Activated gamma-delta T cell treated with Interleukin-2 at 50 U/mL for 16 hours (primary cell): ENCODE measurements at regions not wholly inside any gene's neighbourhood (a gene's known extent, or its start where the extent isn't known, plus 50 kb on each side); places are given as distances from the start of the nearest gene placed in this dataset.

Source experiments
- DNase-seq: peaks from one replicate; pipeline ENCODE4 v3.0.0-alpha.2; 2020

DNA sequence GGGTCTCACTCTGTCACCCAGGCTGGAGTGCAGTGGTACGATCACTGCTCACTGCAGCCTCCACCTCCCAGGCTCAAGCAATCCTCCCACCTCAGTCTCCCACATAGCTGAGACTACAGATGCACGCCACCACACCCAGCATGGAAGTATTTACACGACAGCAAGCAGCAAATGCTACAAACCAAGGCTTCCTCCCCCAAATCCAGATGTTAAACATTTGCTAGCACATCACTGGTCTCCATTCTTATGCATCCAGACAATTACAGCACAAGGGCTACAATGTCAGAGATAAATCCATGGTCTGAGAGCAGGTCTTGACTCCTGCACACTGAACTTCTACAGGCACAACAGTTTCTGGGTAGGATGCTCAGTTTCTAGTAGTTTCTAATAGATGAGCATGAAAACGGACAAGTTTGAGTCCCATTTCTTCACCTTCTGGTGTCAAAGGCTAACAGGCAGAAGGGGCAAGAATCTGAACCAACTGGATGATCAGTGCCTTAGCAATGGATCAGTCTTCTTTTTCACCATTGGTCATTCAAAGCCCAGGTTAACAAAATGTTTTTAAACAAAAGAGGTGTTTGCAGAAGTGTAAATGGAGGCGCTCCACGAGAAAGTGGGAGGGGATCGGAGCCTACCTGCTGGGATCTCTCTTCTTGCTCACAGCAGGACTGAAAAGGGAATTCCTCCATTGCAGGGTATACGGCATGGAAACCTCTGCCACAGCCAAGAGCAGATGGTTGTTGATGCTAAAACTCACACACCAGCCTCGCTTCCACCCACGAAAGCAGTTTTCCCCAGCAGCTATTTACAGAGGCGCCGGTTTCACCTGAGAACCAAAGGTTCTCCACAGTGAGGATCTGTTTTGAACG is 135.0 kb upstream of the ARL4C start:
- no peak for DNase-seq

DNA sequence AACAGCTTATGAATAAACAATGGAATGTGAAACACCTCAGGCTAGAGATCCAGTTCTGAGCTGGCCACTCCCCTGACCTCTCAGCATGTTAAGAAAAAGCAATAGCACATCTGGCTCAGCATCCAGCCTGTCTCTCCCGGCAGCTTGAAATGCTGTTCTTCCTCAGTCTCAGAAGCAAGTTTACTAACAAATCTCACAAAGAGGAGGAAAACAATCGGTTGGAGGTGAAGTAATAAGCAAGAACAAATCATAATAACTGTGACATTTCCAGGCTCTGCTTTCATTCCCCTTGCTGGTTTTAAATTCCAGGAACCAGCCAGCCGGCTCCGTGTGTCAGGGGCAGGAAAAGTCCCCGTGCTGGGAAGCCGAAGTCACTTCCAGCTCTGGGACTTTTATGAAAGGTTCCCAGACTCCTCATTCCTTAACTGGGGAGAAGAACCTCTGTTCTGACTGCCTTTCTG is 133.9 kb upstream of the ARL4C start:
- DNase-seq = no peak

- no peak for DNase-seq
Measured at GRCh38 chr2:234629596-234629995, 132.7 kb upstream of the ARL4C start.

GRCh38 chr2:234628953-234629352 is 132.1 kb upstream of the ARL4C start:
- DNase-seq = no peak

GRCh38 chr2:234627308-234627707 is 130.4 kb upstream of the ARL4C start:
- DNase-seq = no peak

- no peak for DNase-seq
Measured at GRCh38 chr2:234626566-234627130, 129.8 kb upstream of the ARL4C start.

GRCh38 chr2:234625626-234626250 is 128.9 kb upstream of the ARL4C start:
- DNase-seq = no peak

- DNase-seq = no peak
Measured at GRCh38 chr2:234623521-234623991, 126.7 kb upstream of the ARL4C start.

- DNase-seq = no peak
Measured at GRCh38 chr2:234621120-234621519, 124.2 kb upstream of the ARL4C start.

- DNase-seq = no peak
Measured at GRCh38 chr2:234620018-234620417, 123.1 kb upstream of the ARL4C start.

DNA sequence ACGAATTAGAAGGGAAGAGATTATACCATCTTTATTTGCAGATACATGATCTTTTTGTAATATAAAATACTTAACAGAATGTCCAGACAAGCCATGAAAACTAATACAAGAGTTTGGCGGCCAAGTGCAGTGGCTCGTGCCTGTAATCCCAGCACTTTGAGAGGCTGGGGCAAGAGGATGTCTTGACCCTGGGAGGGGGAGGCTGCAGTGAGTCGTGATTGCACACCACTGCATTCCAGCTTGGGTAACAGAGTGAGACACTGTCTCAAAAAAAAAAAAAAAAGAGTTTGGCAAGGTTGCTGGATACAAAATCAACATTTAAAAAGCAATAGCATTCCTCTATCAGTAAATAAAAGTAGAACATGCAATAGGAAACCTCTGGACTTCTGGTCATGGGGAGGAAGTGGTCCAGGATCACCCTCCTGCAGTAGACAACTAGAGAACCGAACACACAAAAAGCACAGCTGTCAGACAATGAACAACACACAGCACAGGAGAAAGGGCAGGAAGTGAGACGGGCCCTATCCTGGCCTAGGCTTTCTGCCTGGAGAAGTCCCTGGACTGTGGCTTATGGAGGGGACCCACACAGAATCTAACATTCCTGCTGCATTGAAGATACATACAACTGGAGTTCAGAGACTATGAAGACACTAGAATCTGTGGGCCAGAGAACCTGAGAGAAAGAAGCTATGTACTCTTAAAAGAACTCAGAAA is 118.9 kb upstream of the ARL4C start:
- DNase-seq = no peak

- DNase-seq = no peak
Measured at GRCh38 chr2:234611209-234611608, 114.3 kb upstream of the ARL4C start.

DNA sequence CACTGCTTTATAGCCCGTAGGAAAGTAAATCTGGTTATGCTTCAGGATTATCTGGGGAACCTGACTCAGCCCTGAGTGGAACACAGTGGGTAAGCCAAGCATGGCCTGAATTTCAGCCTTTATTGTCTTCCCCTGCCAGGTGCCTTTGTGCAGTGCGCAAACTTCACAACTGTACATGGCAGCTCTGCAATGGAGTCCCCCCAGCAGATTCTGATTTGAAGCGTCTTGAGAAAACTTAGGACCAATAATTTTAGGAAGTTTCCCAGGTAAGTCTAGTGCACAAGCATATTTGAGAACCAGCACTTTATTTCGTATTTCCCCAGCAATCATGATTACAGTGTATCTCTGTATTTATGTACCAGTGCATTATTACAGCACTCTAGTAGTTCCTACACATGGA is 112.1 kb upstream of the ARL4C start:
- no peak for DNase-seq

GRCh38 chr2:234607691-234608090 is 110.8 kb upstream of the ARL4C start:
- no peak for DNase-seq

- DNase-seq = no peak
Measured at GRCh38 chr2:234606896-234607295, 110.0 kb upstream of the ARL4C start.

DNA sequence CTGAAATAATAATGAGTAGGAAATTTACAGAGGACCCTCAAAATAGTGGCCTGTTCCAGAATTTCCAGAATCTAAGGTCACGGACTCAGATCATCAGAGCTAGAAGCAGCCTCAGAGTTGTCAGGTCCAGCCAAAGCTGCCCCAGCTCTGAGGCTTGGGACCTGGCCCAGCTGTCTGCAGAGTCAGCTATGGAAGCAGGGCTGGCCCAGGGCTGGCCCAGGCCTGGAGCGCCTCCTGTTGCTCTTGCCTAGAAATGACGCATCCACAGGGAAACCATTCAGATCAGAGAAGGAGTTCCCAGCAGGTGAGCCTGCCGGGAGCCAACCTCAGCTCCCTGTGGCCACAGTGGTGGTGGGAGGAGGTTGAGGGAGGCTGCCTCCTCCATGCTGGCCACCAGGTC is 106.7 kb upstream of the ARL4C start:
- DNase-seq = no peak

GRCh38 chr2:234601213-234601612 is 104.3 kb upstream of the ARL4C start:
- DNase-seq = no peak

- DNase-seq = no peak
Measured at GRCh38 chr2:234597576-234597861, 100.6 kb upstream of the ARL4C start.

- DNase-seq = no peak
Measured at GRCh38 chr2:234596696-234597575, 100.1 kb upstream of the ARL4C start.

GRCh38 chr2:234595829-234596228 is 98.9 kb upstream of the ARL4C start:
- DNase-seq = no peak

DNA sequence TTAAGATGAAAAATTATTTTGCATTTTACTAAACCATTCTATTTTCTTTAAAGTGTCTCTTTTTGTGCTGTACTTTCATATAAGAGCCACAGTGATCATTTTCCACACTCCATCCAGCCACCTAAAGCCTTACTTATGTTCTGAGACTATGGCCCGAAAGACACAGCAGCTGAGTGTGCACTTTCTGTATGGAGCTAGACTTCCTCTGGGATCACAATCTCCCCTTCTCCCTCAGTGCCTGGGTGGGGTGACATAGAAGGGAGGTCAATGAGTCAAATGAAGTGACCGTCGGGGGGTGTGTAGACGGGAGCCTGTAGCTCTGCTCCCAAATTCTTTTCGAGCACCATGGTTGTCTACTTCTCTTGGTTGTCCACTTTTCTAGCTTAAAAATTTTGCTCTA is 97.8 kb upstream of the ARL4C start:
- DNase-seq = no peak

DNA sequence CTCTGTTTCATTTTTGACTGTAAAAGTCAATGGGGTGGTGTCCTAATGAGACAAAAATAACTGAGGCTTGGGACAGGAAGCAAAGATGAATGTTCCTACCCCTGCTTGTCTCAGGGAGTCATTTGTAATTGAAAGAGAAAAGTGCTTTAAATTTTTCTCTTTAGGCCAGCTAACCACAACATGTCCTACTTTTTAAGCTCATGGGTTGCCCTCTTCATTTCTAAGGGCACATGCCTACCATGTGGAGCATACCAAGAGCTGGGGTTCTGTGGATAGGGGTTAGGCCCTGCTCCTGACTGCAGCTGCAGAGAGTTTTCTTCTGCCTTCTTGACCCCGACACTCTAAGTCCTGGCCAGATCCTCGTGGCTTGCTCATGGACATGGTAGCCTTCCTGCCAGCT is 96.8 kb upstream of the ARL4C start:
- no peak for DNase-seq

GRCh38 chr2:234592541-234592940 is 95.7 kb upstream of the ARL4C start:
- no peak for DNase-seq
